ENCODE measurements at regions not wholly inside any gene's neighbourhood (a gene's known extent, or its start where the extent isn't known, plus 50 kb on each side); places are given as distances from the start of the nearest gene placed in this dataset.

- ChIA-PET CTCF (no interaction called here), POLR2A (no interaction called here)
- no peak for ATAC-seq
- no peak for TF ChIP-seq CTCF (IDR thresholded peaks at IDR 0.05)
- Mint-ChIP-seq H3K4me3 (no peak overlapping the region), H3K9me3 (peaks cover 25% of the 10 kb centered on the region), H3K27me3 (no peaks in the 10 kb centered on the region), H3K27ac (no peak overlapping the region), H3K4me1 (ENCODE audit: low read depth) (no peaks in the 10 kb centered on the region), H3K36me3 (ENCODE audit: low read depth) (no peaks in the 10 kb centered on the region)
- no peak for DNase-seq
- intact Hi-C loops (cut with micrococcal nuclease), result no loop called here
These were observed 451.8 kb upstream of the NRXN1 start for GRCh38 chr2:51483720-51484119.

GRCh38 chr2:51472783-51473182 lies 440.9 kb upstream of the NRXN1 start:
- Mint-ChIP-seq H3K4me3 (no peak overlapping the region), H3K9me3 (peaks cover 6% of the 10 kb centered on the region), H3K4me1 (ENCODE audit: low read depth) (no peaks in the 10 kb centered on the region), H3K27me3 (no peaks in the 10 kb centered on the region), H3K27ac (no peak overlapping the region), H3K36me3 (ENCODE audit: low read depth) (no peaks in the 10 kb centered on the region)
- no peak for DNase-seq
- ChIA-PET CTCF (no interaction called here), POLR2A (no interaction called here)
- TF ChIP-seq CTCF (IDR thresholded peaks at IDR 0.05), result no peak
- no peak for ATAC-seq
- intact Hi-C loops (cut with micrococcal nuclease), result no loop called here

GRCh38 chr2:51472300-51472699 lies 440.4 kb upstream of the NRXN1 start:
- no peak for TF ChIP-seq CTCF (IDR thresholded peaks at IDR 0.05)
- H3K9me3 Mint-ChIP-seq, result peaks cover 4% of the 10 kb centered on the region
- ChIA-PET POLR2A (no interaction called here), CTCF (no interaction called here)
- no peaks in the 10 kb centered on the region for H3K27me3 Mint-ChIP-seq
- H3K4me1 Mint-ChIP-seq (ENCODE audit: low read depth), result no peaks in the 10 kb centered on the region
- no peak overlapping the region for H3K27ac Mint-ChIP-seq
- no peak overlapping the region for H3K4me3 Mint-ChIP-seq
- no peaks in the 10 kb centered on the region for H3K36me3 Mint-ChIP-seq (ENCODE audit: low read depth)
- no peak for DNase-seq
- intact Hi-C loops (cut with micrococcal nuclease), result no loop called here
- no peak for ATAC-seq

- ATAC-seq, result no peak
- Mint-ChIP-seq H3K36me3 (ENCODE audit: low read depth) (no peaks in the 10 kb centered on the region), H3K4me1 (ENCODE audit: low read depth) (no peaks in the 10 kb centered on the region), H3K27ac (no peak overlapping the region), H3K9me3 (peaks cover 2% of the 10 kb centered on the region), H3K27me3 (no peaks in the 10 kb centered on the region), H3K4me3 (no peak overlapping the region)
- no peak for TF ChIP-seq CTCF (IDR thresholded peaks at IDR 0.05)
- ChIA-PET POLR2A (no interaction called here), CTCF (no interaction called here)
- no peak for DNase-seq
- intact Hi-C loops (cut with micrococcal nuclease), result no loop called here
These were observed 437.2 kb upstream of the NRXN1 start for GRCh38 chr2:51469102-51469501.

GRCh38 chr2:51465326-51465725 lies 433.4 kb upstream of the NRXN1 start:
- ChIA-PET CTCF (no interaction called here), POLR2A (no interaction called here)
- no peak for DNase-seq
- no peak for TF ChIP-seq CTCF (IDR thresholded peaks at IDR 0.05)
- no peak overlapping the region for H3K4me3 Mint-ChIP-seq
- H3K9me3 Mint-ChIP-seq, result peaks cover 8% of the 10 kb centered on the region
- H3K27me3 Mint-ChIP-seq, result no peaks in the 10 kb centered on the region
- no peak overlapping the region for H3K27ac Mint-ChIP-seq
- intact Hi-C loops (cut with micrococcal nuclease), result no loop called here
- no peaks in the 10 kb centered on the region for H3K4me1 Mint-ChIP-seq (ENCODE audit: low read depth)
- no peak for ATAC-seq
- H3K36me3 Mint-ChIP-seq (ENCODE audit: low read depth), result no peaks in the 10 kb centered on the region
